Ishikawa (cell line): ENCODE measurements at regions not wholly inside any gene's neighbourhood (a gene's known extent, or its start where the extent isn't known, plus 50 kb on each side); places are given as distances from the start of the nearest gene placed in this dataset.

ENCODE experiments used
- CEBPB ChIP-seq: IDR thresholded peaks from 2 replicates; pipeline ENCODE4 v1.6.1; 2012
- CREB1 ChIP-seq: IDR thresholded peaks from 2 replicates; pipeline ENCODE4 v1.6.1; 2012; ENCODE audit warnings: low read depth
- EGR1 ChIP-seq: IDR thresholded peaks from 2 replicates; pipeline ENCODE4 v1.6.1; 2012
- EP300 ChIP-seq: IDR thresholded peaks from 2 replicates; pipeline ENCODE4 v1.6.1; 2012; ENCODE audit warnings: borderline replicate concordance
- FOXM1 ChIP-seq: IDR thresholded peaks from 2 replicates; pipeline ENCODE4 v1.6.1; 2012; ENCODE audit warnings: low read depth, borderline replicate concordance
- MAX ChIP-seq: IDR thresholded peaks from 2 replicates; pipeline ENCODE4 v1.6.1; 2012
- NFIC ChIP-seq: IDR thresholded peaks from 2 replicates; pipeline ENCODE4 v1.6.1; 2012
- RAD21 ChIP-seq: IDR thresholded peaks from 2 replicates; pipeline ENCODE4 v1.6.1; 2012; ENCODE audit warnings: low read depth
- REST ChIP-seq: IDR thresholded peaks from 2 replicates; pipeline ENCODE4 v1.6.1; 2012; ENCODE audit warnings: low read depth, mild to moderate bottlenecking
- TAF1 ChIP-seq: IDR thresholded peaks from 2 replicates; pipeline ENCODE4 v1.6.1; 2012; ENCODE audit warnings: low read depth, mild to moderate bottlenecking
- TCF12 ChIP-seq: IDR thresholded peaks from 2 replicates; pipeline ENCODE4 v1.6.1; 2012; ENCODE audit warnings: low read depth
- TEAD4 ChIP-seq: IDR thresholded peaks from 2 replicates; pipeline ENCODE4 v1.6.1; 2012
- USF1 ChIP-seq: IDR thresholded peaks from 2 replicates; pipeline ENCODE4 v1.6.1; 2012
- YY1 ChIP-seq: IDR thresholded peaks from 2 replicates; pipeline ENCODE4 v1.6.1; 2012; ENCODE audit warnings: low read depth
- ZBTB7A ChIP-seq: IDR thresholded peaks from 2 replicates; pipeline ENCODE4 v1.6.1; 2012; ENCODE audit warnings: low read depth

GRCh38 chr7:17497549-17498167 is 199.2 kb downstream of the AHR start:
- TF ChIP-seq RAD21 (no peak), YY1 (no peak), EGR1 (no peak), TAF1 (no peak), TEAD4 (no peak), FOXM1 (no peak), CREB1 (no peak), USF1 (no peak), NFIC (no peak), TCF12 (no peak), REST (no peak), EP300 (no peak), MAX (no peak), ZBTB7A (no peak), CEBPB (no peak)

- TF ChIP-seq CREB1 = no peak
- no peak for TF ChIP-seq YY1
- no peak for TF ChIP-seq USF1
- no peak for TF ChIP-seq NFIC
- TF ChIP-seq TAF1 = no peak
- TF ChIP-seq TEAD4 = no peak
- TF ChIP-seq TCF12 = no peak
- no peak for TF ChIP-seq REST
- TF ChIP-seq EGR1 = no peak
Measured at GRCh38 chr7:17498230-17498629, 199.8 kb downstream of the AHR start.

GRCh38 chr7:17500736-17501135 is 202.3 kb downstream of the AHR start:
- TF ChIP-seq NFIC (no peak), RAD21 (no peak), TEAD4 (no peak), TCF12 (no peak), EGR1 (no peak), FOXM1 (no peak), CREB1 (no peak), MAX (no peak), YY1 (no peak), CEBPB (no peak), REST (no peak), TAF1 (no peak), USF1 (no peak), ZBTB7A (no peak), EP300 (no peak)

GRCh38 chr7:17501441-17502212 is 203.2 kb downstream of the AHR start:
- TF ChIP-seq YY1 = no peak
- no peak for TF ChIP-seq RAD21
- no peak for TF ChIP-seq ZBTB7A
- TF ChIP-seq MAX = no peak
